ENCODE measurements at regions not wholly inside any gene's neighbourhood (a gene's known extent, or its start where the extent isn't known, plus 50 kb on each side); places are given as distances from the start of the nearest gene placed in this dataset.

DNA sequence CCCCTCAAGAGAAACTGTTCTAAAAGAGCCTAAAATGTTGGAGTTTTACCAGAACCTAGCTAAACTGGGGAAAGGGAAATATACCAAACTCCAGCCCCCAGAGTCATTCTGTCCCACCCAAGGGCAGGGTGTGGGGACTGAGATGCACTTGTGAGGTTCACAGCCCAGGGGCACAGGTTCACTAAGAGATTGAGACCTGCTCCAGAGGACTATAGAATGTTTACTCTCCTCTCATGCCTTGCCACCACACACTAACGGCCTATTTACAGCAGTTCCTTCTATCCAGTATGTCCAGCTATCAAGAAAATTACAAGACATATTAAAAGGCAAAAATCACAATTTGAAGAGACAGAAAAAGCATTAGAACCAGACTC lies 60.6 kb upstream of the PARP11 start:
- H3K4me3 ChIP-seq (replicated peaks in 1 of 3; ENCODE audit: low read depth in 2 of 3, low read length in 3 of 3): no peak overlapping the region
- WGBS (ENCODE audit: insufficient coverage): 20% methylated on average over 1 of the region's 1 CpG
- H3K36me3 ChIP-seq (replicated peaks in 1 of 2; ENCODE audit: control insufficient read depth in 1 of 2, insufficient read depth in 2 of 2, low read length in 2 of 2): no peaks in the 10 kb centered on the region
- intact Hi-C loops (cut with micrococcal nuclease): no loop called here
- H3K4me2 ChIP-seq (replicated peaks; ENCODE audit: extremely low read depth, low read length, poor library complexity, severe bottlenecking): no peak overlapping the region
- H3K9me3 ChIP-seq (replicated peaks in 1 of 2; ENCODE audit: control insufficient read depth in 1 of 2, insufficient read depth in 1 of 2, low read length in 2 of 2): peaks cover 0 to 5% of the 10 kb centered on the region in 2 donors
- no peak overlapping the region for H3K9ac ChIP-seq (ENCODE audit: insufficient read depth, low read length, poor library complexity, severe bottlenecking)
- DNase-seq: no peak
- Mint-ChIP-seq H3K4me1 (peaks cover 17% of the 10 kb centered on the region), H3K9me3 (peaks cover 0 to 11% (median 7%) of the 10 kb centered on the region in 7 donors), H3K27ac (no peak overlapping the region), H3K36me3 (no peaks in the 10 kb centered on the region), H3K4me3 (no peak overlapping the region), H3K27me3 (ENCODE audit: low read depth in 3 of 3) (peaks cover 2 to 12% (median 9%) of the 10 kb centered on the region in 3 donors)
- H3K79me2 ChIP-seq (ENCODE audit: insufficient read depth, low read length): no peaks in the 10 kb centered on the region
- TF ChIP-seq, protein P1, sequence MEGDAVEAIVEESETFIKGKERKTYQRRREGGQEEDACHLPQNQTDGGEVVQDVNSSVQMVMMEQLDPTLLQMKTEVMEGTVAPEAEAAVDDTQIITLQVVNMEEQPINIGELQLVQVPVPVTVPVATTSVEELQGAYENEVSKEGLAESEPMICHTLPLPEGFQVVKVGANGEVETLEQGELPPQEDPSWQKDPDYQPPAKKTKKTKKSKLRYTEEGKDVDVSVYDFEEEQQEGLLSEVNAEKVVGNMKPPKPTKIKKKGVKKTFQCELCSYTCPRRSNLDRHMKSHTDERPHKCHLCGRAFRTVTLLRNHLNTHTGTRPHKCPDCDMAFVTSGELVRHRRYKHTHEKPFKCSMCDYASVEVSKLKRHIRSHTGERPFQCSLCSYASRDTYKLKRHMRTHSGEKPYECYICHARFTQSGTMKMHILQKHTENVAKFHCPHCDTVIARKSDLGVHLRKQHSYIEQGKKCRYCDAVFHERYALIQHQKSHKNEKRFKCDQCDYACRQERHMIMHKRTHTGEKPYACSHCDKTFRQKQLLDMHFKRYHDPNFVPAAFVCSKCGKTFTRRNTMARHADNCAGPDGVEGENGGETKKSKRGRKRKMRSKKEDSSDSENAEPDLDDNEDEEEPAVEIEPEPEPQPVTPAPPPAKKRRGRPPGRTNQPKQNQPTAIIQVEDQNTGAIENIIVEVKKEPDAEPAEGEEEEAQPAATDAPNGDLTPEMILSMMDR (IDR thresholded peaks at IDR 0.05): no peak
- H3K4me1 ChIP-seq (ENCODE audit: control insufficient read depth in 1 of 2, insufficient read depth in 2 of 2, low read length in 2 of 2): no peaks in the 10 kb centered on the region
- no peak overlapping the region for H3K27ac ChIP-seq (ENCODE audit: low read depth in 1 of 2, low read length in 2 of 2)
- peaks cover 3 to 4% of the 10 kb centered on the region in 2 donors for H3K27me3 ChIP-seq (ENCODE audit: control insufficient read depth in 2 of 2, insufficient read depth in 2 of 2, low read length in 2 of 2)
- no peaks in the 10 kb centered on the region for H4K20me1 ChIP-seq (ENCODE audit: insufficient read depth, low read length)
- H2AFZ ChIP-seq (ENCODE audit: insufficient read depth, low read depth, low read length, poor library complexity, severe bottlenecking): no peak overlapping the region

DNA sequence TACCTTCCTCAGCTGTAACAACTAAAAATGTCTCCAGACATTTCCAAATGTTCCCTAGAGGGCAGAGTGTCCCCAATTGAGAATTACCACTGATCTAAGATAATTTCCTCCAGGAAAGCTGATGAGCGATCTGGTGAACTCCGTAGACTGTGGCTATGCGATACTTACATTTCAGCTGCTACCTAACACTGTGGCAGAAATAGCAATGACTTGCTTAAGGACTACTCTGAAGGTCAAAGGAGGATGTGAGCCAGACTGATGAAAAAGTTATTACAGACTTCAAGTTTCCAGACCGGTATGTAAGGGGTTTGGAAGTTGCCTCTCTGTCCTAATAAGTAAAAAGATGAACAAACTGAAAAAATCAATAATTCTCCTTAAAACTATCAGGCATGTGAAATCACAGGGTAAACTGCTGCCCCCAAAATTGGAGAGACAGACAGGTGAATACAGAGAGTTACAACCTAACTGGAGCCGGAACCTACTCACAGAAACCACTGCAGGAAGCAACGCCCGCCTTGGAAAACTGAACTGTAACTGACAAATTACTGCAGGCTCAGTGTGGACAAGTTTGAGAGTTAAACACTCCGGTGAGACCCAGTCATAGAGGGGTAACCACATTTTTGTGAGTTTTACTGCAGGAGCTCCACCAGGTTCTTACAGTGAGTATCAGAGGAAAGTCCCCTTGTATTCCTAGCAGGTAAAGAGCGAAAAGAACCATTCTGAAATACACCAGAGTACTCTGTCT lies 60.0 kb upstream of the PARP11 start:
- peak overlapping the region in 1 of 2 donors; percentile 48 for H3K4me3 Mint-ChIP-seq
- no peaks in the 10 kb centered on the region for H3K36me3 ChIP-seq (replicated peaks in 1 of 2; ENCODE audit: control insufficient read depth in 1 of 2, insufficient read depth in 2 of 2, low read length in 2 of 2)
- H3K4me1 Mint-ChIP-seq: peaks cover 20% of the 10 kb centered on the region
- H3K27me3 ChIP-seq (ENCODE audit: control insufficient read depth in 2 of 2, insufficient read depth in 2 of 2, low read length in 2 of 2): peaks cover 4 to 5% of the 10 kb centered on the region in 2 donors
- H4K20me1 ChIP-seq (ENCODE audit: insufficient read depth, low read length): no peaks in the 10 kb centered on the region
- TF ChIP-seq, protein P1 (IDR thresholded peaks at IDR 0.05): no peak
- no peak overlapping the region for H3K4me3 ChIP-seq (replicated peaks in 1 of 3; ENCODE audit: low read depth in 2 of 3, low read length in 3 of 3)
- H3K9me3 ChIP-seq (replicated peaks in 1 of 2; ENCODE audit: control insufficient read depth in 1 of 2, insufficient read depth in 1 of 2, low read length in 2 of 2): peaks cover 0 to 5% of the 10 kb centered on the region in 2 donors
- no peaks in the 10 kb centered on the region for H3K36me3 Mint-ChIP-seq
- H3K27me3 Mint-ChIP-seq (ENCODE audit: low read depth in 3 of 3): peaks cover 3 to 14% (median 12%) of the 10 kb centered on the region in 3 donors
- H3K27ac Mint-ChIP-seq: peak overlapping the region in 1 of 7 donors; percentile 38
- no peaks in the 10 kb centered on the region for H3K4me1 ChIP-seq (ENCODE audit: control insufficient read depth in 1 of 2, insufficient read depth in 2 of 2, low read length in 2 of 2)
- peak overlapping the region; percentile 27 for H2AFZ ChIP-seq (ENCODE audit: insufficient read depth, low read depth, low read length, poor library complexity, severe bottlenecking)
- no peaks in the 10 kb centered on the region for H3K79me2 ChIP-seq (ENCODE audit: insufficient read depth, low read length)
- H3K4me2 ChIP-seq (replicated peaks; ENCODE audit: extremely low read depth, low read length, poor library complexity, severe bottlenecking): no peak overlapping the region
- intact Hi-C loops (cut with micrococcal nuclease): no loop called here
- H3K9ac ChIP-seq (ENCODE audit: insufficient read depth, low read length, poor library complexity, severe bottlenecking): no peak overlapping the region
- no peak overlapping the region for H3K27ac ChIP-seq (ENCODE audit: low read depth in 1 of 2, low read length in 2 of 2)
- no peak for DNase-seq
- 60% methylated on average over 2 of the region's 9 CpGs for WGBS (ENCODE audit: insufficient coverage)
- H3K9me3 Mint-ChIP-seq: peaks cover 0 to 11% (median 7%) of the 10 kb centered on the region in 7 donors
